Gastroesophageal sphincter (tissue), 4 donors: ENCODE measurements at regions not wholly inside any gene's neighbourhood (a gene's known extent, or its start where the extent isn't known, plus 50 kb on each side); places are given as distances from the start of the nearest gene placed in this dataset.

Experiments
- ATAC-seq: fragments of 150-250 bp; one replicate; pipeline ENCODE4 v1.9.1; 2016; ENCODE audit warnings: mild to moderate bottlenecking, moderate library complexity
- H3K27ac ChIP-seq, 4 donors: fragments of 200-600 bp; sonication (generic) in 3 of 4; 1 replicate in 3 of 4; 2 replicates in 1 of 4; pipeline ENCODE4 v1.5.1; 2016 to 2019
- H3K27me3 ChIP-seq: fragments of 200-600 bp; sonication (generic); one replicate; pipeline ENCODE4 v1.5.1; 2019
- H3K36me3 ChIP-seq, 2 donors: fragments of 200-600 bp; sonication (generic); one replicate each; pipeline ENCODE4 v1.5.1; 2019; ENCODE audit warnings: control low read depth in 1 of 2
- H3K4me1 ChIP-seq, 3 donors: fragments of 200-600 bp; sonication (generic); 1 replicate in 2 of 3; 2 replicates in 1 of 3; pipeline ENCODE4 v1.5.1; 2016 to 2019; ENCODE audit warnings: control low read depth in 2 of 3
- H3K4me3 ChIP-seq, 2 donors: fragments of 200-600 bp; sonication (generic); one replicate each; pipeline ENCODE4 v1.5.1; 2019; ENCODE audit warnings: mild to moderate bottlenecking in 1 of 2, moderate library complexity in 1 of 2
- H3K9me3 ChIP-seq, 3 donors: fragments of 200-600 bp; sonication (generic); one replicate each; pipeline ENCODE4 v1.5.1; 2017 to 2019; ENCODE audit warnings: control low read depth in 2 of 3
- EP300 ChIP-seq: sonication (generic); formaldehyde crosslinking; IDR thresholded peaks from one replicate; pipeline ENCODE4 v1.6.1; 2017; ENCODE audit warnings: antibody characterized with exemption, mild to moderate bottlenecking
- POLR2A ChIP-seq, 2 donors: fragments of 450-650 bp; IDR thresholded peaks; one replicate each; pipeline ENCODE4 v1.6.1; 2017; ENCODE audit warnings: antibody characterized with exemption in 2 of 2, mild to moderate bottlenecking in 2 of 2, moderate library complexity in 1 of 2
- POLR2AphosphoS5 ChIP-seq: sonication (generic); formaldehyde crosslinking; IDR thresholded peaks from one replicate; pipeline ENCODE4 v1.6.1; 2017; ENCODE audit warnings: antibody characterized with exemption
- WGBS, 2 donors: methylation state at CpG; one replicate each; pipeline ENCODE4 v1.1.5; 2018; ENCODE audit warnings: low coverage in 1 of 2; 5-methylcytosine and 5-hydroxymethylcytosine counted together
- TF ChIP-seq, protein P1 (sequence below), 4 experiments: fragments of 200-600 bp in 2 of 4; fragments of 450-650 bp in 2 of 4; sonication (generic) in 1 of 4; IDR thresholded peaks; one replicate each; pipeline ENCODE4 v1.5.1; 2017 to 2019; ENCODE audit warnings: antibody characterized with exemption in 4 of 4, mild to moderate bottlenecking in 2 of 4, moderate library complexity in 2 of 4

DNA sequence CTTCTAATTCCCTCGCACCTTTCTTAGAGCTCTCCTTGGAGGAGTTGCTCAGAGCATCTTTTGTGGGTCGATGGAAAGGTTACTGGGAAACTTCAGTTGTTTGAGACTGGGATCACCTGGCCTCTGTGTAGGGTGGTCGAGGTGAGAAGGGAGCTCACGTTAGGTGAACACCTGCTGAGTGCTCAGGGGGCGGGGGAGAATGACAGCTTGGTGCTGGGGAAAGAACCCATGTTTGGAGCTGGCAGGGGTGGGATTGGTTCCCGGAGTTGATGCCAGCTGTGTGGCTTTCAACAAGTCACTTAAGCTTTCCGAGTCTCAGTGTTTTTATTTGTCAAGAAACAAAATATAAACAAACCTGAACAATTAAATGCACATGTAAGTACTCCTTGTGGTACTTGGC is 122.3 kb downstream of the GLI2 start:
- Histone ChIP-seq H3K4me3 (no peak overlapping the region), H3K9me3 (no peaks in the 10 kb centered on the region), H3K27ac (no peak overlapping the region), H3K4me1 (peaks cover 0 to 25% (median 10%) of the 10 kb centered on the region in 3 donors), H3K36me3 (no peaks in the 10 kb centered on the region), H3K27me3 (no peaks in the 10 kb centered on the region)
- TF ChIP-seq, protein P1, sequence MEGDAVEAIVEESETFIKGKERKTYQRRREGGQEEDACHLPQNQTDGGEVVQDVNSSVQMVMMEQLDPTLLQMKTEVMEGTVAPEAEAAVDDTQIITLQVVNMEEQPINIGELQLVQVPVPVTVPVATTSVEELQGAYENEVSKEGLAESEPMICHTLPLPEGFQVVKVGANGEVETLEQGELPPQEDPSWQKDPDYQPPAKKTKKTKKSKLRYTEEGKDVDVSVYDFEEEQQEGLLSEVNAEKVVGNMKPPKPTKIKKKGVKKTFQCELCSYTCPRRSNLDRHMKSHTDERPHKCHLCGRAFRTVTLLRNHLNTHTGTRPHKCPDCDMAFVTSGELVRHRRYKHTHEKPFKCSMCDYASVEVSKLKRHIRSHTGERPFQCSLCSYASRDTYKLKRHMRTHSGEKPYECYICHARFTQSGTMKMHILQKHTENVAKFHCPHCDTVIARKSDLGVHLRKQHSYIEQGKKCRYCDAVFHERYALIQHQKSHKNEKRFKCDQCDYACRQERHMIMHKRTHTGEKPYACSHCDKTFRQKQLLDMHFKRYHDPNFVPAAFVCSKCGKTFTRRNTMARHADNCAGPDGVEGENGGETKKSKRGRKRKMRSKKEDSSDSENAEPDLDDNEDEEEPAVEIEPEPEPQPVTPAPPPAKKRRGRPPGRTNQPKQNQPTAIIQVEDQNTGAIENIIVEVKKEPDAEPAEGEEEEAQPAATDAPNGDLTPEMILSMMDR (IDR thresholded peaks at IDR 0.05) = no peak
- TF ChIP-seq POLR2A (IDR thresholded peaks at IDR 0.05) (no peak), POLR2AphosphoS5 (no peak), EP300 (no peak)
- 81% methylated on average over 5 of the region's 7 CpGs; no CpG with 5 or more reads in 1 of the 2 donors for WGBS, 2 donors
- no peak for ATAC-seq

DNA sequence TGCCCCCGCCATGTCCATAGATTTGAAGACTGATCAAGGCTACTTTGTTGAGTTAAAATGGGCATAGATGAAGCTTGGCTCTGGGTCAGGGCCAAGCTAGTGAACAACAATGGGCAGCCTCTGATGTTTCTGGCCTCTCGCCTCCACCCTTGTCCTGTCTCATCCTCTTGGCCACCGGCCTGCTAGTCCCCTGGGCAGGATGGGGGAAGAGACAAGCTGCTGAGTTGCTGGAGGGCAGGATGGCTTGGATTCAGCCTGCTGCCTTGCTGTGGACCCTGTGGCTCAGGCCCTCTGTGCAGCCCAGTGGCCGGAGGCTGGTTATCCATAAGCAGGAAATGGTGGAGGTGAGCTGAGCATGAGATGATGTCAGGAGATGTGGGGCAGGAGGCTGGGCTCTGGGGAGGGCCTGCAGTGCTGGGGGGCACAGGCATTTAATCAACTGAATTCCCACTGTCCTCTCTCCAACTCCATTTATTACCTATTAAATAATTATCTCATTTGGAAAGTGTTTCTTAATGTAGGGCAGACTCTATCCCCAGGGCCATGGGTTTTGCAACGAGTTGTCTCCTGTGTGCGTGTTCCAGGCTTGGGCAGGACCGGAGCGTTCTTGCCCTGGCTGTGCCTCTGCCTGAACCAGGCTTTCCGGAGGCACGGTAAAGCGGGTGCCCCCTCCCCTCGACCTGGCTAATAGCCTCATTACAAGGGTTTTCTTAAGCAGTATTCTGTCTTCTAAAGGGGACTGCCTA is 122.9 kb downstream of the GLI2 start:
- 63 to 100% methylated on average over 1 to 4 of the region's 12 CpGs for WGBS, 2 donors
- Histone ChIP-seq H3K36me3 (no peaks in the 10 kb centered on the region), H3K4me3 (no peak overlapping the region), H3K4me1 (peaks cover 0 to 31% (median 10%) of the 10 kb centered on the region in 3 donors), H3K9me3 (no peaks in the 10 kb centered on the region), H3K27me3 (no peaks in the 10 kb centered on the region), H3K27ac (no peak overlapping the region)
- ATAC-seq = no peak
- TF ChIP-seq POLR2A (IDR thresholded peaks at IDR 0.05) (no peak), EP300 (no peak), POLR2AphosphoS5 (no peak)
- TF ChIP-seq, protein P1 (IDR thresholded peaks at IDR 0.05) = no peak

DNA sequence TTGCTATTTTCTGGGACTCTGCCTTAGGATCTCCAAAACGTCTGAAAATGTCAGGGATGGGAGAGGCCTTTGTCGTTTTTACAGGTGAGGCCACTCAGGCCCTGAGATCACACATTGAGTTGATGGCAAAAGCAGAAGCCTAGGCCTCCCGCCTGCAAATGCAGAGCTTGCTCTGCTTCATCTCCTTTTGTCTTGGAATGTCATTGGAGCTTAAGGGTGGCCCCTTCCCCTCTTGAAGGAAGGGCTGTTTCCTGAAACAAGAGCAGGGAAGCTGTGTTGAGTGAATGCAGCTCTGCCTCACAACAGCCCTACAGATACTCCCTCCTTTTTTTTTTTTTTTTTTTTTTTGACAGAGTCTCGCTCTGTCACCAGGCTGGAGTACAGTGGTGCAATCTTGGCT is 123.5 kb downstream of the GLI2 start:
- H3K4me3 ChIP-seq = no peak overlapping the region
- no peak for ATAC-seq
- H3K27me3 ChIP-seq = no peaks in the 10 kb centered on the region
- H3K36me3 ChIP-seq = no peaks in the 10 kb centered on the region
- H3K9me3 ChIP-seq = no peaks in the 10 kb centered on the region
- H3K4me1 ChIP-seq = peaks cover 0 to 32% (median 10%) of the 10 kb centered on the region in 3 donors
- no peak overlapping the region for H3K27ac ChIP-seq
- TF ChIP-seq POLR2A (IDR thresholded peaks at IDR 0.05) (no peak), EP300 (no peak)
- TF ChIP-seq, protein P1 (IDR thresholded peaks at IDR 0.05) = no peak
- 63 to 83% methylated on average over 1 to 3 of the region's 4 CpGs for WGBS, 2 donors

DNA sequence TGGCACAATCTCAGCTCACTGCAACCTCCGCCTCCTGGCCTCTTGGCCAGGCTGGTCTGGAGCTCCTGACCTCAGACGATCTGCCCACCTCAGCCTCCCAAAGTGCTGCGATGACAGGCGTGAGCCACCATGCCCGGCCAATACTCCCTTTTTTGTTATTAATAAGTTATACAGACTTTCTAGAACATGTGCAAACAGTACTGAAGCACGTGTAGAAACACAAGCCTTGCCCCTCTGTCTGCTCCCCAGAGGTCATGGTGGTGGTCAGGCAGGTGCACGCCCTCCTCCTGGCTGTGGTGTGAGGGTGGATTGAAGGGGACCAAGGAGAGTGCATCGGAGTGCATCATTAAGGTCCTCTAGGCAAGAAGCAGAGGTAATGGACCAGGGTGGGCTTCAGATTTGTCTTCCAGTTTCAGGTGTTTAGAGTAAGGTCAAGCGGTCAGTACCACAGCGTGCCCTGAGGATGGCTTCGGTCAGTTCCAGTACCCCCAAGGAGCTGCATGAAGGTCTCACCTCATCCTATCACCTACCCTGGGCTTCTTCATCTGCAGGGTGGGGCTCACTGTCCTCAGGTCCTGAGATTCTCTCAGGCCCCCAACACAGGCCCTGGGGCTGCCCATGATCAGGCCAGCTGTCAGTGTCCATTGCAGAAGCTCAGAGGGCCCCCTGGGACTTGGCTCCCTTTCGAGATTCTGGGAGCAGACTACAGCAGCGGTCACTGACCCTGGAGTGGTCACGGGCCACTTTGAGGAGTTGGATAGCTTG is 124.3 kb downstream of the GLI2 start:
- Histone ChIP-seq H3K27ac (no peak overlapping the region), H3K4me3 (no peak overlapping the region), H3K9me3 (no peaks in the 10 kb centered on the region), H3K27me3 (no peaks in the 10 kb centered on the region), H3K4me1 (peaks cover 0 to 39% (median 10%) of the 10 kb centered on the region in 3 donors), H3K36me3 (no peaks in the 10 kb centered on the region)
- TF ChIP-seq EP300 (no peak), POLR2AphosphoS5 (no peak), POLR2A (IDR thresholded peaks at IDR 0.05) (no peak)
- TF ChIP-seq, protein P1 (IDR thresholded peaks at IDR 0.05) = no peak
- 87 to 93% methylated on average over 3 to 8 of the region's 14 CpGs for WGBS, 2 donors
- ATAC-seq = no peak
